Naive thymus-derived CD8-positive, alpha-beta T cell (primary cell): ENCODE measurements at regions not wholly inside any gene's neighbourhood (a gene's known extent, or its start where the extent isn't known, plus 50 kb on each side); places are given as distances from the start of the nearest gene placed in this dataset.

Experiments
- ATAC-seq, 2 donors: fragments of 150-1000 bp; cut with Tn5 transposase in 1 of 2; sonication (Bioruptor Pico), chemical (Tn5 transposase) in 1 of 2; 1 replicate in 1 of 2; 2 replicates in 1 of 2; pipeline ENCODE4 v1.10.0; 2021; ENCODE audit warnings: mild to moderate bottlenecking in 2 of 2, moderate library complexity in 2 of 2
- POLR2A ChIA-PET: fragments of 350-600 bp; sonication (Branson Sonifier 250); formaldehyde crosslinking; loops from one replicate; lab custom pipeline; 2021; ENCODE audit warnings: antibody characterized with exemption; lab: Charles Lee
- DNase-seq, 10 donors: peaks; one replicate each; pipeline versions ENCODE4 v3.0.0 to v3.0.0-alpha.2; 2020 to 2022
- H3K27ac Mint-ChIP-seq, 10 donors: one replicate each; pipeline ENCODE4 v1.8.0; 2020 to 2022; ENCODE audit warnings: mild to moderate bottlenecking in 10 of 10, mixed read lengths in 10 of 10, moderate library complexity in 4 of 10, inconsistent platforms in 1 of 10
- H3K27me3 Mint-ChIP-seq, 5 donors: one replicate each; pipeline ENCODE4 v1.8.0; 2021 to 2022; ENCODE audit warnings: mixed read lengths in 5 of 5
- H3K36me3 Mint-ChIP-seq, 3 donors: one replicate each; pipeline ENCODE4 v1.8.0; 2020 to 2022; ENCODE audit warnings: mixed read lengths in 3 of 3, mild to moderate bottlenecking in 2 of 3, inconsistent platforms in 1 of 3
- H3K4me1 Mint-ChIP-seq, 4 donors: one replicate each; pipeline ENCODE4 v1.8.0; 2021 to 2022; ENCODE audit warnings: mixed read lengths in 4 of 4
- H3K4me3 Mint-ChIP-seq, 10 donors: one replicate each; pipeline ENCODE4 v1.8.0; 2020 to 2022; ENCODE audit warnings: mild to moderate bottlenecking in 10 of 10, mixed read lengths in 10 of 10, moderate library complexity in 6 of 10, inconsistent platforms in 1 of 10
- H3K9me3 Mint-ChIP-seq, 9 donors: one replicate each; pipeline ENCODE4 v1.8.0; 2020 to 2022; ENCODE audit warnings: mixed read lengths in 9 of 9, mild to moderate bottlenecking in 3 of 9, inconsistent platforms in 1 of 9, moderate library complexity in 1 of 9

GRCh38 chr5:90171466-90171865, 238.1 kb downstream of the CETN3 start:
- ATAC-seq (no peak), DNase-seq (no peak)
- Mint-ChIP-seq H3K4me3 (no peak overlapping the region), H3K4me1 (no peaks in the 10 kb centered on the region), H3K9me3 (peaks cover 0 to 14% (median 6%) of the 10 kb centered on the region in 9 donors), H3K27ac (no peak overlapping the region), H3K27me3 (peaks cover 0 to 12% (median 0%) of the 10 kb centered on the region in 5 donors), H3K36me3 (no peaks in the 10 kb centered on the region)
- POLR2A ChIA-PET, result no interaction called here

GRCh38 chr5:90170261-90170660, 239.3 kb downstream of the CETN3 start:
- no peaks in the 10 kb centered on the region for H3K36me3 Mint-ChIP-seq
- DNase-seq (no peak), ATAC-seq (no peak)
- H3K9me3 Mint-ChIP-seq, result peaks cover 0 to 2% (median 0%) of the 10 kb centered on the region in 9 donors
- no peak overlapping the region for H3K4me3 Mint-ChIP-seq
- no peak overlapping the region for H3K27ac Mint-ChIP-seq
- peaks cover 0 to 16% (median 0%) of the 10 kb centered on the region in 5 donors for H3K27me3 Mint-ChIP-seq
- POLR2A ChIA-PET, result no interaction called here
- no peaks in the 10 kb centered on the region for H3K4me1 Mint-ChIP-seq

GRCh38 chr5:90169078-90169477, 240.5 kb downstream of the CETN3 start:
- POLR2A ChIA-PET, result no interaction called here
- Mint-ChIP-seq H3K27me3 (peaks cover 0 to 16% (median 0%) of the 10 kb centered on the region in 5 donors), H3K4me1 (no peaks in the 10 kb centered on the region), H3K36me3 (no peaks in the 10 kb centered on the region), H3K9me3 (no peaks in the 10 kb centered on the region), H3K27ac (no peak overlapping the region), H3K4me3 (no peak overlapping the region)
- ATAC-seq (no peak), DNase-seq (no peak)

- DNase-seq (no peak), ATAC-seq (no peak)
- POLR2A ChIA-PET, result no interaction called here
- H3K27ac Mint-ChIP-seq, result no peak overlapping the region
- H3K4me3 Mint-ChIP-seq, result no peak overlapping the region
- peaks cover 0 to 16% (median 0%) of the 10 kb centered on the region in 5 donors for H3K27me3 Mint-ChIP-seq
- H3K4me1 Mint-ChIP-seq, result no peaks in the 10 kb centered on the region
- no peaks in the 10 kb centered on the region for H3K9me3 Mint-ChIP-seq
- no peaks in the 10 kb centered on the region for H3K36me3 Mint-ChIP-seq
Observed at GRCh38 chr5:90168399-90168798, 241.2 kb downstream of the CETN3 start.

GRCh38 chr5:90166816-90167215, 242.7 kb downstream of the CETN3 start:
- ATAC-seq, result no peak
- Mint-ChIP-seq H3K27me3 (peaks cover 0 to 7% (median 0%) of the 10 kb centered on the region in 5 donors), H3K4me1 (no peaks in the 10 kb centered on the region), H3K9me3 (no peaks in the 10 kb centered on the region), H3K4me3 (no peak overlapping the region), H3K27ac (no peak overlapping the region), H3K36me3 (no peaks in the 10 kb centered on the region)
- POLR2A ChIA-PET, result no interaction called here
- no peak for DNase-seq

GRCh38 chr5:90162324-90162723, 247.2 kb downstream of the CETN3 start:
- no peak for ATAC-seq
- no peaks in the 10 kb centered on the region for H3K36me3 Mint-ChIP-seq
- H3K4me3 Mint-ChIP-seq, result no peak overlapping the region
- no peak for DNase-seq
- POLR2A ChIA-PET, result no interaction called here
- H3K4me1 Mint-ChIP-seq, result no peaks in the 10 kb centered on the region
- H3K9me3 Mint-ChIP-seq, result no peaks in the 10 kb centered on the region
- H3K27me3 Mint-ChIP-seq, result peaks cover 0 to 7% (median 0%) of the 10 kb centered on the region in 5 donors
- no peak overlapping the region for H3K27ac Mint-ChIP-seq

- Mint-ChIP-seq H3K36me3 (no peaks in the 10 kb centered on the region), H3K27ac (no peak overlapping the region), H3K27me3 (peaks cover 0 to 4% (median 0%) of the 10 kb centered on the region in 5 donors), H3K4me3 (no peak overlapping the region), H3K9me3 (peaks cover 0 to 2% (median 0%) of the 10 kb centered on the region in 9 donors), H3K4me1 (no peaks in the 10 kb centered on the region)
- DNase-seq (no peak), ATAC-seq (no peak)
- POLR2A ChIA-PET, result no interaction called here
Observed at GRCh38 chr5:90161414-90161813, 248.1 kb downstream of the CETN3 start.

- H3K4me3 Mint-ChIP-seq, result no peak overlapping the region
- no peak overlapping the region for H3K27ac Mint-ChIP-seq
- no peak for DNase-seq
- POLR2A ChIA-PET, result no interaction called here
- peaks cover 0 to 5% (median 0%) of the 10 kb centered on the region in 5 donors for H3K27me3 Mint-ChIP-seq
- no peaks in the 10 kb centered on the region for H3K4me1 Mint-ChIP-seq
- peaks cover 0 to 5% (median 0%) of the 10 kb centered on the region in 3 donors for H3K36me3 Mint-ChIP-seq
- no peak for ATAC-seq
- peaks cover 0 to 12% (median 5%) of the 10 kb centered on the region in 9 donors for H3K9me3 Mint-ChIP-seq
Observed at GRCh38 chr5:90158131-90158530, 251.4 kb downstream of the CETN3 start.

- POLR2A ChIA-PET, result no interaction called here
Observed at GRCh38 chr5:90153031-90153430, 256.5 kb downstream of the CETN3 start.

GRCh38 chr5:90144625-90145327, 264.8 kb downstream of the CETN3 start:
- H3K4me3 Mint-ChIP-seq, result no peak overlapping the region
- POLR2A ChIA-PET, result no interaction called here
- H3K27ac Mint-ChIP-seq, result no peak overlapping the region
- no peak for DNase-seq
- ATAC-seq, result no peak
- H3K9me3 Mint-ChIP-seq, result peaks cover 0 to 14% (median 2%) of the 10 kb centered on the region in 9 donors
- H3K27me3 Mint-ChIP-seq, result peaks cover 0 to 5% (median 0%) of the 10 kb centered on the region in 5 donors
- H3K36me3 Mint-ChIP-seq, result peaks cover 0 to 4% (median 0%) of the 10 kb centered on the region in 3 donors
- peaks cover 0 to 5% (median 0%) of the 10 kb centered on the region in 4 donors for H3K4me1 Mint-ChIP-seq

More at GRCh38 chr5:90153031-90153430, 256.5 kb downstream of the CETN3 start:
- Mint-ChIP-seq H3K27ac (no peak overlapping the region), H3K27me3 (peaks cover 0 to 7% (median 0%) of the 10 kb centered on the region in 5 donors), H3K9me3 (peaks cover 0 to 21% (median 12%) of the 10 kb centered on the region in 9 donors), H3K4me3 (no peak overlapping the region), H3K36me3 (peaks cover 0 to 5% (median 0%) of the 10 kb centered on the region in 3 donors), H3K4me1 (no peaks in the 10 kb centered on the region)
- ATAC-seq (no peak), DNase-seq (no peak)

- Mint-ChIP-seq H3K9me3 (peaks cover 0 to 6% (median under 1%) of the 10 kb centered on the region in 9 donors), H3K27ac (no peak overlapping the region), H3K4me3 (no peak overlapping the region), H3K36me3 (peaks cover 0 to 4% (median 0%) of the 10 kb centered on the region in 3 donors), H3K4me1 (peaks cover 0 to 5% (median 0%) of the 10 kb centered on the region in 4 donors), H3K27me3 (peaks cover 0 to 6% (median 0%) of the 10 kb centered on the region in 5 donors)
- ATAC-seq (no peak), DNase-seq (no peak)
- POLR2A ChIA-PET, result no interaction called here
Observed at GRCh38 chr5:90142541-90142940, 267.0 kb downstream of the CETN3 start.

- H3K36me3 Mint-ChIP-seq, result peaks cover 0 to 4% (median 0%) of the 10 kb centered on the region in 3 donors
- H3K27me3 Mint-ChIP-seq, result peaks cover 0 to 6% (median 0%) of the 10 kb centered on the region in 5 donors
- POLR2A ChIA-PET, result no interaction called here
- H3K9me3 Mint-ChIP-seq, result peaks cover 0 to 4% (median 0%) of the 10 kb centered on the region in 9 donors
- H3K4me1 Mint-ChIP-seq, result peaks cover 0 to 5% (median 0%) of the 10 kb centered on the region in 4 donors
- no peak overlapping the region for H3K27ac Mint-ChIP-seq
- ATAC-seq, result no peak
- no peak for DNase-seq
- no peak overlapping the region for H3K4me3 Mint-ChIP-seq
Observed at GRCh38 chr5:90141984-90142383, 267.6 kb downstream of the CETN3 start.

GRCh38 chr5:90136952-90137528, 272.5 kb downstream of the CETN3 start:
- Mint-ChIP-seq H3K27ac (no peak overlapping the region), H3K9me3 (no peaks in the 10 kb centered on the region), H3K36me3 (no peaks in the 10 kb centered on the region), H3K4me3 (no peak overlapping the region), H3K27me3 (peaks cover 0 to 9% (median 0%) of the 10 kb centered on the region in 5 donors), H3K4me1 (peaks cover 0 to under 1% (median 0%) of the 10 kb centered on the region in 4 donors)
- DNase-seq (no peak), ATAC-seq (no peak)
- POLR2A ChIA-PET, result no interaction called here
